HFF-Myc (cell line): ENCODE measurements at regions not wholly inside any gene's neighbourhood (a gene's known extent, or its start where the extent isn't known, plus 50 kb on each side); places are given as distances from the start of the nearest gene placed in this dataset.
"Not testable (repeated sequence)": the region's sequence is repeated elsewhere in the genome, so short reads cannot be mapped to it uniquely, and the experiment has no call there.

Experiments used
- DNase-seq: peaks from one replicate; pipeline ENCODE4 v3.0.0-alpha.2; 2011; ENCODE audit warnings: low read depth; ENCODE audit errors: extremely low read depth
- H3K4me3 ChIP-seq: replicated peaks from 2 replicates; pipeline ENCODE4 v1.5.1; 2011; ENCODE audit warnings: low read depth, mild to moderate bottlenecking, control low read depth, low read length
- CTCF ChIP-seq: IDR thresholded peaks from 2 replicates; pipeline ENCODE4 v1.5.1; 2012; ENCODE audit warnings: mild to moderate bottlenecking, low read depth, low read length, control low read depth; ENCODE audit errors: missing control alignments

GRCh38 chr10:81724431-81724830 is 150.6 kb upstream of the NRG3 start:
- TF ChIP-seq CTCF = no peak
- no peak overlapping the region for H3K4me3 ChIP-seq
- DNase-seq = no peak

GRCh38 chr10:81725851-81726250 is 149.1 kb upstream of the NRG3 start:
- no peak for DNase-seq
- no peak for TF ChIP-seq CTCF
- H3K4me3 ChIP-seq = no peak overlapping the region

GRCh38 chr10:81728692-81729091 is 146.3 kb upstream of the NRG3 start:
- no peak for TF ChIP-seq CTCF

GRCh38 chr10:81730891-81731290 is 144.1 kb upstream of the NRG3 start:
- no peak for TF ChIP-seq CTCF
- no peak overlapping the region for H3K4me3 ChIP-seq
- no peak for DNase-seq

More at GRCh38 chr10:81728692-81729091, 146.3 kb upstream of the NRG3 start:
- H3K4me3 ChIP-seq = no peak overlapping the region
- DNase-seq = no peak

- no peak for TF ChIP-seq CTCF
- DNase-seq = no peak
- H3K4me3 ChIP-seq = no peak overlapping the region
These were observed 141.5 kb upstream of the NRG3 start for GRCh38 chr10:81733542-81733941.

- DNase-seq, H3K4me3 ChIP-seq: not testable (repeated sequence)
These were observed 139.8 kb upstream of the NRG3 start for GRCh38 chr10:81735167-81735566.

- TF ChIP-seq CTCF = no peak
- DNase-seq = no peak
- no peak overlapping the region for H3K4me3 ChIP-seq
These were observed 115.9 kb upstream of the NRG3 start for GRCh38 chr10:81759111-81759510.
